ENCODE measurements at regions not wholly inside any gene's neighbourhood (a gene's known extent, or its start where the extent isn't known, plus 50 kb on each side); places are given as distances from the start of the nearest gene placed in this dataset.

- TF ChIP-seq ZFX (IDR thresholded peaks at IDR 0.05; ENCODE audit: borderline replicate concordance) (no peak), CTCF (IDR thresholded peaks at IDR 0.05) (no peak)
Observed at GRCh38 chr1:88341447-88341846, 342.6 kb upstream of the PKN2 start.
